IMR-90 (cell line): ENCODE measurements at regions not wholly inside any gene's neighbourhood (a gene's known extent, or its start where the extent isn't known, plus 50 kb on each side); places are given as distances from the start of the nearest gene placed in this dataset.

Source experiments
- ATAC-seq: fragments of 200-7000 bp; cut with Tn5 transposase; 2 replicates; pipeline ENCODE4 v1.9.1; 2020; ENCODE audit warnings: low read depth, mild to moderate bottlenecking, moderate library complexity
- BruUV-seq: library from RNA; stranded (reverse); fragments of 400-500 nt; replicated peaks from 2 replicates; lab custom pipeline; 2021; lab: Mats Ljungman, UMichigan
- CTCF ChIA-PET: fragments of 300-600 bp; formaldehyde crosslinking; extraction: SDS; loops from one replicate; lab custom pipeline; 2021; ENCODE audit warnings: antibody characterized with exemption; lab: Yijun Ruan, JAX
- POLR2A ChIA-PET: fragments of 300-600 bp; sonication (Branson Sonifier 250); formaldehyde crosslinking; loops from one replicate; lab custom pipeline; 2022; ENCODE audit warnings: antibody characterized with exemption; ENCODE audit not compliant: unreplicated experiment; lab: Charles Lee
- DNase-seq: peaks from one replicate; pipeline ENCODE4 v3.0.0; 2013
- H2AFZ ChIP-seq: replicated peaks from 2 replicates; pipeline ENCODE3; 2013; ENCODE audit warnings: low read length, mild to moderate bottlenecking; ENCODE audit not compliant: poor library complexity
- H2AK5ac ChIP-seq: 2 replicates; pipeline ENCODE4 v1.6.1; 2013; ENCODE audit warnings: low read depth, low read length, inconsistent platforms
- H2AK9ac ChIP-seq: replicated peaks from 2 replicates; pipeline ENCODE3; 2013; ENCODE audit warnings: mild to moderate bottlenecking, low read depth, low read length, moderate library complexity; ENCODE audit not compliant: poor library complexity
- H2BK120ac ChIP-seq: 2 replicates; pipeline ENCODE4 v1.6.1; 2013; ENCODE audit warnings: low read depth, low read length, inconsistent platforms
- H2BK15ac ChIP-seq: 3 replicates; pipeline ENCODE4 v1.6.1; 2013; ENCODE audit warnings: low read depth, low read length, inconsistent platforms
- H2BK20ac ChIP-seq: 2 replicates; pipeline ENCODE4 v1.6.1; 2013; ENCODE audit warnings: low read depth, mild to moderate bottlenecking, inconsistent platforms, low read length, moderate library complexity
- H2BK5ac ChIP-seq: 2 replicates; pipeline ENCODE4 v1.6.1; 2013; ENCODE audit warnings: mild to moderate bottlenecking, low read depth, low read length, inconsistent platforms; ENCODE audit not compliant: poor library complexity, severe bottlenecking
- H3K14ac ChIP-seq: replicated peaks from 2 replicates; pipeline ENCODE4 v1.6.1; 2013; ENCODE audit warnings: low read depth, low read length, inconsistent platforms
- H3K18ac ChIP-seq: 2 replicates; pipeline ENCODE4 v1.6.1; 2013; ENCODE audit warnings: low read depth, low read length, control low read depth
- H3K23ac ChIP-seq: 2 replicates; pipeline ENCODE4 v1.6.1; 2013; ENCODE audit warnings: low read depth, low read length, inconsistent platforms
- H3K27ac ChIP-seq: 2 replicates; pipeline ENCODE4 v1.5.1; 2013; ENCODE audit warnings: mild to moderate bottlenecking, control low read depth, low read length; ENCODE audit not compliant: insufficient read depth
- H3K27me3 ChIP-seq: 2 replicates; pipeline ENCODE4 v1.6.1; 2013; ENCODE audit warnings: low read length; ENCODE audit not compliant: control insufficient read depth, insufficient read depth
- H3K36me3 ChIP-seq: 2 replicates; pipeline ENCODE4 v1.6.1; 2013; ENCODE audit warnings: low read length, mixed read lengths; ENCODE audit not compliant: control insufficient read depth, insufficient read depth
- H3K4ac ChIP-seq: 2 replicates; pipeline ENCODE4 v1.6.1; 2013; ENCODE audit warnings: low read depth, low read length, inconsistent platforms
- H3K4me1 ChIP-seq: 2 replicates; pipeline ENCODE4 v1.6.1; 2013; ENCODE audit warnings: low read length, mixed read lengths; ENCODE audit not compliant: control insufficient read depth, insufficient read depth
- H3K4me2 ChIP-seq: 2 replicates; pipeline ENCODE4 v1.6.1; 2013; ENCODE audit warnings: low read depth, mild to moderate bottlenecking, control low read depth, low read length, moderate library complexity
- H3K4me3 ChIP-seq: 2 replicates; pipeline ENCODE4 v1.5.1; 2013; ENCODE audit warnings: low read depth, mild to moderate bottlenecking, control low read depth, low read length, moderate library complexity; ENCODE audit not compliant: insufficient read depth
- H3K56ac ChIP-seq: 2 replicates; pipeline ENCODE4 v1.6.1; 2013; ENCODE audit warnings: low read length, inconsistent platforms; ENCODE audit not compliant: insufficient read depth; ENCODE audit errors: extremely low read depth
- H3K79me1 ChIP-seq, 2 experiments: 2 replicates each; pipeline ENCODE4 v1.6.1; 2013; ENCODE audit warnings: low read length in 2 of 2, inconsistent platforms in 1 of 2, low read depth in 1 of 2
- H3K9ac ChIP-seq: 2 replicates; pipeline ENCODE4 v1.6.1; 2013; ENCODE audit warnings: low read depth, low read length, control low read depth
- H3K9me1 ChIP-seq: 2 replicates; pipeline ENCODE4 v1.6.1; 2013; ENCODE audit warnings: low read length, inconsistent platforms; ENCODE audit not compliant: insufficient read depth
- H3K9me3 ChIP-seq: 2 replicates; pipeline ENCODE4 v1.6.1; 2013; ENCODE audit warnings: low read length; ENCODE audit not compliant: control insufficient read depth, insufficient read depth
- H4K20me1 ChIP-seq: 2 replicates; pipeline ENCODE4 v1.6.1; 2013; ENCODE audit warnings: low read length, inconsistent platforms; ENCODE audit not compliant: insufficient read depth
- H4K5ac ChIP-seq: 2 replicates; pipeline ENCODE4 v1.6.1; 2013; ENCODE audit warnings: mild to moderate bottlenecking, low read depth, low read length, control low read depth
- H4K8ac ChIP-seq, 2 experiments: 2 replicates each; pipeline ENCODE4 v1.6.1; 2013; ENCODE audit warnings: low read depth in 2 of 2, low read length in 2 of 2, control low read depth in 1 of 2, inconsistent platforms in 1 of 2
- H4K91ac ChIP-seq: 2 replicates; pipeline ENCODE4 v1.6.1; 2013; ENCODE audit warnings: low read depth, low read length, inconsistent platforms; ENCODE audit not compliant: insufficient read depth
- CTCF ChIP-seq: conservative IDR thresholded peaks from 2 replicates; pipeline ENCODE4 v1.5.1; 2012; ENCODE audit warnings: mild to moderate bottlenecking, low read depth, low read length, improper control_type of control experiment
- ELK1 ChIP-seq: fragments of 150-350 bp; IDR thresholded peaks from 2 replicates; pipeline ENCODE4 v1.6.1; 2016; ENCODE audit warnings: low read depth, mild to moderate bottlenecking, low read length, moderate library complexity, borderline replicate concordance
- MAZ ChIP-seq: IDR thresholded peaks from 2 replicates; pipeline ENCODE4 v1.6.1; 2012; ENCODE audit warnings: low read depth, mild to moderate bottlenecking, low read length, improper control_type of control experiment, moderate library complexity, borderline replicate concordance
- MXI1 ChIP-seq: IDR thresholded peaks from 2 replicates; pipeline ENCODE4 v1.6.1; 2012; ENCODE audit warnings: low read depth, mild to moderate bottlenecking, low read length, moderate library complexity, borderline replicate concordance
- RAD21 ChIP-seq: IDR thresholded peaks from 2 replicates; pipeline ENCODE4 v1.6.1; 2012; ENCODE audit warnings: low read length, improper control_type of control experiment
- USF2 ChIP-seq: fragments of 150-350 bp; IDR thresholded peaks from 2 replicates; pipeline ENCODE4 v1.6.1; 2017; ENCODE audit warnings: mild to moderate bottlenecking, antibody characterized with exemption, low read length, low read depth
- WGBS, 2 experiments: methylation state at CpG; one replicate each; pipeline versions ENCODE4 v1.1.5 to v1.1.7; 2013; ENCODE audit warnings: missing lambda C conversion rate in 2 of 2; ENCODE audit not compliant: insufficient read length in 1 of 2; ENCODE audit errors: extremely low coverage in 2 of 2; 5-methylcytosine and 5-hydroxymethylcytosine counted together
- dilution Hi-C: fragments of 300-500 bp; cut with HindIII; formaldehyde crosslinking; loops from one replicate; pipeline ENCODE4 v1.14.3; 2018; ENCODE audit warnings: low sequenced_read_pairs; ENCODE audit not compliant: unreplicated experiment
- in situ Hi-C: fragments of 300-500 bp; cut with MboI; formaldehyde crosslinking; loops from 3 replicates; pipeline ENCODE4 v1.14.3; 2019; ENCODE audit warnings: low sequenced_read_pairs, inconsistent platforms, mixed read lengths
- intact Hi-C: fragments of 100-400 bp; cut with micrococcal nuclease; formaldehyde crosslinking; loops from 2 replicates; pipeline ENCODE4 v1.10.0; 2022

- BruUV-seq, result no TSS peak
- no peak overlapping the region for H4K5ac ChIP-seq
- no peak overlapping the region for H3K18ac ChIP-seq
- no peak overlapping the region for H4K91ac ChIP-seq
- H3K9ac ChIP-seq, result no peak overlapping the region
- no peak overlapping the region for H4K8ac ChIP-seq
- no peak overlapping the region for H3K4ac ChIP-seq
- H2AK5ac ChIP-seq, result no peak overlapping the region
- no peak for DNase-seq
- H3K27ac ChIP-seq, result no peak overlapping the region
- no peak overlapping the region for H2BK120ac ChIP-seq
- no peak overlapping the region for H2BK5ac ChIP-seq
- no peak overlapping the region for H3K14ac ChIP-seq
- intact Hi-C loops (no loop called here), in situ Hi-C loops (no loop called here), dilution Hi-C loops (no loop called here)
- H3K23ac ChIP-seq, result no peak overlapping the region
- no peak for ATAC-seq
- no peaks in the 10 kb centered on the region for H3K36me3 ChIP-seq
- H3K56ac ChIP-seq, result no peak overlapping the region
- H3K27me3 ChIP-seq, result no peaks in the 10 kb centered on the region
- H3K4me2 ChIP-seq, result no peak overlapping the region
- H2BK15ac ChIP-seq, result no peak overlapping the region
- no peaks in the 10 kb centered on the region for H4K20me1 ChIP-seq
- no peak overlapping the region for H3K4me3 ChIP-seq
- no peaks in the 10 kb centered on the region for H3K9me1 ChIP-seq
- no peak overlapping the region for H2AFZ ChIP-seq
- no peak overlapping the region for H2BK20ac ChIP-seq
- TF ChIP-seq MAZ (no peak), MXI1 (no peak), USF2 (no peak), CTCF (no peak), RAD21 (no peak), ELK1 (no peak)
- POLR2A ChIA-PET, result no interaction called here
- CTCF ChIA-PET, result no interaction called here
- H3K4me1 ChIP-seq, result no peaks in the 10 kb centered on the region
- H2AK9ac ChIP-seq, result no peak overlapping the region
- no CpG with 5 or more reads among the region's 3 CpGs for WGBS, 2 experiments
- peaks cover 10% of the 10 kb centered on the region for H3K9me3 ChIP-seq
- no peaks in the 10 kb centered on the region for H3K79me1 ChIP-seq
Measured at GRCh38 chr6:104396077-104396476, 463.6 kb downstream of the HACE1 start.
